ENCODE measurements at regions not wholly inside any gene's neighbourhood (a gene's known extent, or its start where the extent isn't known, plus 50 kb on each side); places are given as distances from the start of the nearest gene placed in this dataset.

DNA sequence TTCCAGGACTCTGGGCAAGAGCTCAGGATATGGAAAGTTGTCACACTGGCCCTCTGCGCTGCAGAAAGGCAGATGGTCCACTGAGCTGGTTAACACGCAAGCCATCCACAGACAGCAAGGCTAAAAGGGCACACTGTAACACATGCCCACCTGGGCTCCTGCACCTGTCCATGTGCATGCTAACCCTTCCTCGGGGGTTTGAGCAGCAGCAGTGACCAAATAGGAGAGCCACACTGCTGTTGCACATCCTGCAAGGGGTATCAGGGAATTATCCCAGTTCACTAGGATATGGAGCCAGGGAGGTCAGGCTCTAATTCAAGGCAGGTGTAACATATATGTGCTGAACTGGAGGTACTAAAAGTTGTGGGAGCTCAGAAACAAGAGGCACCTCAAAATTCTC lies 471.0 kb upstream of the CDH5 start:
- H3K4me1 Mint-ChIP-seq: no peaks in the 10 kb centered on the region
- H3K27ac Mint-ChIP-seq: no peak overlapping the region
- ChIA-PET CTCF (no interaction called here), POLR2A (no interaction called here)
- peaks cover 2% of the 10 kb centered on the region for H3K9me3 Mint-ChIP-seq
- DNase-seq: no peak
- no peaks in the 10 kb centered on the region for H3K36me3 Mint-ChIP-seq (ENCODE audit: low read depth)
- no peak overlapping the region for H3K4me3 Mint-ChIP-seq
- H3K27me3 Mint-ChIP-seq: no peaks in the 10 kb centered on the region

DNA sequence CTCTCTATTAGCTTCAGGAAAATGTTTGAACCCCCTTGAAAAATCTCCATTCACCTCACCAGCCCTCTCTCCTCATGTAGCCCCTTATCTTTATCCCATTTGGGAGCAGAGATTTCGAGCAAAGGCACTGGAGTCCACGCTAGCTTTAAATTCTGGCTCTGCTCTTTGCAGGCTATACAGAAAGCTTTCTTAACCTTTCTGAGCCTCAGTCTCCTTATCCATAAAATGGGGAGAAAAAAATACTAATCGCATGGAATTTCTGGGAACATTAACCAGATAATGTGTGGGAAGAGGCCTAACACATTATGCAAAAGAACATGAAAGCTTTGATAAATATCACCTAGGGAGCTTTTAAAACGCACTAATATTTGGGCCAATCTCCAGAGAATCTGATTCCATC lies 476.3 kb upstream of the CDH5 start:
- H3K4me1 Mint-ChIP-seq: no peaks in the 10 kb centered on the region
- no peaks in the 10 kb centered on the region for H3K36me3 Mint-ChIP-seq (ENCODE audit: low read depth)
- H3K27me3 Mint-ChIP-seq: no peaks in the 10 kb centered on the region
- H3K9me3 Mint-ChIP-seq: no peaks in the 10 kb centered on the region
- CTCF ChIA-PET: no interaction called here
- DNase-seq: no peak
- no peak overlapping the region for H3K4me3 Mint-ChIP-seq
- no peak overlapping the region for H3K27ac Mint-ChIP-seq
- POLR2A ChIA-PET: no interaction called here

DNA sequence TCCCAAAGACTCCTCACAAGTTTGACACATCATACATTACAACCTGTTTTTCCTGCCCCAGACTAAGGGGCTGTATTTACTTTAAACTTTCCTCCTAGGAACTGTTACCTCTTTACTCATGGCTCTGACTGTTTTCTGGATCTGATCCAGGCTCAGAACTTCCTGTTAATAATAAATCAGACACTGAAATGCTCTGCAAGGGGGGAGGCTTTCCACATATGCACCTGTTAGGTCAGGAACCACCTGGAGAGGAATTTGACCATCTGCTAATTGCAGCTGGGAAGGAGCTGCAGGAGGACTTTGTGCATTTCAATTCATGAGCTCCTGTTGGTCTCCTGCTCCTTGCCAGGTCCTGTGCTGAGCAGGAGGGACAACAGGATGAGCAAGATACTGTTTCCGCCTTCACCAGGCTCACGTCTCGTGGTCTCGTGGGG lies 476.9 kb upstream of the CDH5 start:
- ChIA-PET POLR2A (no interaction called here), CTCF (no interaction called here)
- H3K4me1 Mint-ChIP-seq: no peaks in the 10 kb centered on the region
- DNase-seq: no peak
- H3K36me3 Mint-ChIP-seq (ENCODE audit: low read depth): no peaks in the 10 kb centered on the region
- no peak overlapping the region for H3K27ac Mint-ChIP-seq
- no peaks in the 10 kb centered on the region for H3K9me3 Mint-ChIP-seq
- no peak overlapping the region for H3K4me3 Mint-ChIP-seq
- no peaks in the 10 kb centered on the region for H3K27me3 Mint-ChIP-seq

DNA sequence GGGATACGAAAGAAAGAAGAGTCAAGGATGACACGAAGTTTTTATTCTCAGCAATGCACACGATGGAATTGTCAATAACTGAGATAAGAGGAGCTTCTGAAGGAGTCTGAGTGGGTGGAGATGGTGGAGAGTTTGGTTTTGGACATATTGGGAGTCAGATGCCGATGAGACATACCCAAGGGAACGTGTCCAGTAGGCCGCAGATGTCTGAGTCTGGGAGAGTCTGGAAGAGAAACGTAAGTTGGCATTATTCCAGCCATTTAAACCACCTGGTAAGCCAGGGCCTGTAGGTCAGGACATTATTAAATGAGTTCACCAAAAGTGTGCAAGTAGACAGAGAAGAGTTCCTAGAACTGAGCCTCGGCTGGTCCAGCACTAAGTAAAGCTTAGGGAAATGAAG lies 478.3 kb upstream of the CDH5 start:
- Mint-ChIP-seq H3K4me3 (no peak overlapping the region), H3K9me3 (no peaks in the 10 kb centered on the region), H3K27ac (no peak overlapping the region), H3K27me3 (no peaks in the 10 kb centered on the region), H3K36me3 (ENCODE audit: low read depth) (no peaks in the 10 kb centered on the region), H3K4me1 (no peaks in the 10 kb centered on the region)
- no peak for DNase-seq
- ChIA-PET POLR2A (no interaction called here), CTCF (no interaction called here)

DNA sequence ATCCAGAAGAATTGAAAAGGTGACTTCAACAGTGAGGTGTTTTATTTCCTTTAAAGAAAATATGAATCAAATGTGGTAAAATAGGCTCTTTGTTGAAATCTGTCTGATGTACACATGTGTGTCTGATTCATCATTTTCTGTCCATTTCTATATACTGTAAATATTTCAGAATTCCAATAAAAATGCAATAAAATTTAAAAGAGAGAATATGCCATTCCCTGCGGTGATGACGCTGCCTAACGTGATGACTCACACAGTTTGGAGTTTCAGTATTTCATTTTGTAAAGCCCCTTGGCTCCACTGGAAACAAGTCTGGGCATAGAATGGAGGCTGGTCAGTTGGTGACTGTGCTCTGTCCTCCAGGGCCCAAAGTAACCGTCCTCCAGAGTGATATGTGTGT lies 482.5 kb upstream of the CDH5 start:
- no peak overlapping the region for H3K4me3 Mint-ChIP-seq
- H3K4me1 Mint-ChIP-seq: no peaks in the 10 kb centered on the region
- no peaks in the 10 kb centered on the region for H3K9me3 Mint-ChIP-seq
- H3K27ac Mint-ChIP-seq: no peak overlapping the region
- DNase-seq: no peak
- POLR2A ChIA-PET: no interaction called here
- CTCF ChIA-PET: no interaction called here
- no peaks in the 10 kb centered on the region for H3K27me3 Mint-ChIP-seq
- H3K36me3 Mint-ChIP-seq (ENCODE audit: low read depth): no peaks in the 10 kb centered on the region

DNA sequence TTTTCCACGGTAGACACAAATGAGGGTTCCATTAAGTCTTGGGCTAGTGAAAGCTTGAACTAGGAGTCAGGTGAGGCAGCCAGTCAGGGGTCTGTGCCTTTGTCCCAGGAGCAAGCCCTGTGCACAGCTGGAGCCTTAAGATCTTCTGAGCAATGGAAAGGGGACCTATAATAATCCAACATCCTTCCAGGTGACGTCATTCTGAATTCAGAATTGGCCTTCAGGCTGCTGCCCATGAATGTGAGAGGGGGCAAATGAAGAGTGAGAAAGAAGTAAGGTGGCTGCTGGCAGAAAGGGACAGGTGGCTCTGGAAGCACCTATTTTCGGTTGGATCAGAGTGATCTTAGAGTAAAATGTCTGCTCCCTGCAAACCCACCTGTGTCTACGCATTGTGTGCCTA lies 488.1 kb upstream of the CDH5 start:
- H3K4me3 Mint-ChIP-seq: no peak overlapping the region
- ChIA-PET POLR2A (no interaction called here), CTCF (no interaction called here)
- H3K36me3 Mint-ChIP-seq (ENCODE audit: low read depth): no peaks in the 10 kb centered on the region
- no peaks in the 10 kb centered on the region for H3K4me1 Mint-ChIP-seq
- no peak overlapping the region for H3K27ac Mint-ChIP-seq
- no peaks in the 10 kb centered on the region for H3K27me3 Mint-ChIP-seq
- no peaks in the 10 kb centered on the region for H3K9me3 Mint-ChIP-seq
- no peak for DNase-seq

DNA sequence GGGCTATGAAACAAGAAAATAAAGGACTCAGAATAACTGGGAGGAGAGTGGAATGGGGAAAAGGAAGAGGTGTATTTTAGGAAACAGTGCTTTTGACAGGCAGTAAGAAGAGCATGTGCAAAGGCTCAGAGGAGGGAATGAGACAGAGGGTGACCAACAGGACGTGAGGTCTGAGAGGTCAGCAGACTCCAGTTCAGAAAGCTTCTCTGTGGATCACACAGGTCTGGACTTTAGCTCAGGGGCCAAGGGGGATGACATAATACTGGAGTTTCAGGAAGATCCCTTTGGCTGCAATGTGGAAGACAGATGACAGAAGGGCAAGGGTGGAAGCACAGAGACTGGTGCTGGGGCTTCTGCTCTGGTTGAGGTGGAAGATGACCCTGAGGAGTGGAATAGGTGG lies 489.9 kb upstream of the CDH5 start:
- H3K36me3 Mint-ChIP-seq (ENCODE audit: low read depth): no peaks in the 10 kb centered on the region
- POLR2A ChIA-PET: no interaction called here
- no peaks in the 10 kb centered on the region for H3K4me1 Mint-ChIP-seq
- no peak for DNase-seq
- H3K9me3 Mint-ChIP-seq: no peaks in the 10 kb centered on the region
- H3K27me3 Mint-ChIP-seq: no peaks in the 10 kb centered on the region
- CTCF ChIA-PET: no interaction called here
- no peak overlapping the region for H3K4me3 Mint-ChIP-seq
- H3K27ac Mint-ChIP-seq: no peak overlapping the region

DNA sequence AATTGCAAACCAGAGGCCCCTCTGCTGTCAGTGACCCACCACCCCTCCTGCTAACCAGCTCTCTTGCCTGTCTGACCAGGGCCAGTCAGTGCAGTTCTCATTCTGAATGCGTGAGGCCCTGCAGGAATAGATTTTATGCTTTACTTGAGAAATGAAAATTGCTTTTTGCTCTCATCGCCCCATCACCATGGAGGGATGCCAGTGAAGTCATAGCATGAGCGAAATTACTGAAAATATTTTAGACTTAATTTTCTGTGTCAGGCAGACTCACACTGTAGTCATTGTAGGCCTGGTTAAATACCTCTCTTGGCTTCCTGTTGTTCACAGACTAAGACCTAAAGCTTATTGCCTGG lies 490.5 kb upstream of the CDH5 start:
- POLR2A ChIA-PET: no interaction called here
- no peak overlapping the region for H3K4me3 Mint-ChIP-seq
- no peak for DNase-seq
- CTCF ChIA-PET: no interaction called here
- no peaks in the 10 kb centered on the region for H3K27me3 Mint-ChIP-seq
- H3K36me3 Mint-ChIP-seq (ENCODE audit: low read depth): no peaks in the 10 kb centered on the region
- no peak overlapping the region for H3K27ac Mint-ChIP-seq
- H3K9me3 Mint-ChIP-seq: no peaks in the 10 kb centered on the region
- no peaks in the 10 kb centered on the region for H3K4me1 Mint-ChIP-seq

DNA sequence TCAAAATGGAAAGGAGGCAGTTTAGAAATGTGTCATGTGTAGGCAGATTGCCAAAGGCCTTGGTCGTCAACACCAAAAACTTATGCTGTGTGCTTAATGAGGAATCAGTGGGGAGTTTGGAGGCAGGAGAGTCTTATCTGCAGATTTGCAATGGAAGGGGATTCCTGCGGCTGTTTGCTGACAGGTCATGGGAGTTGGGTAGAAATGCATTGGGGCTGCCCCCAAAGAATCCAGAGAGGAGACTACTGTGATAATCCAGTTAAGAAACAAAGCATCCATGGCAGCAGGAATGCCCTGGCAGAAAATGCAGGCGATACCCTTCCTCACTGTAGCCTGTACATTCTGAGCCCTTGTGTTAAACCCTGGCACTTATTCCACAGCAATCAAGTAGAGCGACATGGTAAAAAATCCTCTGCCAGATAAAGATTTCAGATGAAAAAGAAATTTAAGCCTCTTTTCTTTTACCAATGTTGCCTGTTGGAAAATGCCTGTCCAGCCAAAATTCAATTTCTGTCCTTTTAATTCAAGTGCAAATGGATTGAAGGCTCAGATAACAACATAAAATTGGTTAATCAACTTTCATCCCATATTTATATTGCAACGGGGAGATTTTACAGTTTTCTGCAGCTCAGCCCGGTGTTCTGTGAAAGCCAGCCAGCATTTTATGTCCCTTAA lies 491.0 kb upstream of the CDH5 start:
- H3K27me3 Mint-ChIP-seq: no peaks in the 10 kb centered on the region
- no peak overlapping the region for H3K27ac Mint-ChIP-seq
- H3K4me3 Mint-ChIP-seq: no peak overlapping the region
- H3K9me3 Mint-ChIP-seq: no peaks in the 10 kb centered on the region
- CTCF ChIA-PET: no interaction called here
- POLR2A ChIA-PET: no interaction called here
- no peaks in the 10 kb centered on the region for H3K36me3 Mint-ChIP-seq (ENCODE audit: low read depth)
- no peaks in the 10 kb centered on the region for H3K4me1 Mint-ChIP-seq
- DNase-seq: no peak

DNA sequence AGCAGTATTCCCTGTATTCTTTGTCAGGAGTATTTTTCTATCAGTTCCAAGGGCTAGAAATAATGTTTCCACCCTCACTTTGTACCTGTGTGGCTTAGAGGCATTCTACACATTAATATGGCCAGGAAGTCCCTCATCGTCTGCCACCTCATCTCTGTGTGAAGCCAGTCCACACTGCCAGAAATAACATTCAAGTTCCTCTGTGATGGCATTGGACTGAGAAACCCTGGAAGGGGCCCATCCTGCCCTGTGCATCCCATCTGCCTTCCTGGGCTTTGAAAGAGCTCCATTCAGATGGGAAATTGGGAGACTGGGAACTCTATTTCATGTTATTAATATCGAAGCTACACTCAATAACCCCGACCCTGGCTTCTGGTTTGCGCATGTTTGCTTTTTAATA lies 497.2 kb upstream of the CDH5 start:
- H3K9me3 Mint-ChIP-seq: peaks cover 2% of the 10 kb centered on the region
- H3K36me3 Mint-ChIP-seq (ENCODE audit: low read depth): no peaks in the 10 kb centered on the region
- ChIA-PET POLR2A (no interaction called here), CTCF (no interaction called here)
- no peaks in the 10 kb centered on the region for H3K4me1 Mint-ChIP-seq
- no peak overlapping the region for H3K27ac Mint-ChIP-seq
- no peak overlapping the region for H3K4me3 Mint-ChIP-seq
- H3K27me3 Mint-ChIP-seq: no peaks in the 10 kb centered on the region
- DNase-seq: no peak

DNA sequence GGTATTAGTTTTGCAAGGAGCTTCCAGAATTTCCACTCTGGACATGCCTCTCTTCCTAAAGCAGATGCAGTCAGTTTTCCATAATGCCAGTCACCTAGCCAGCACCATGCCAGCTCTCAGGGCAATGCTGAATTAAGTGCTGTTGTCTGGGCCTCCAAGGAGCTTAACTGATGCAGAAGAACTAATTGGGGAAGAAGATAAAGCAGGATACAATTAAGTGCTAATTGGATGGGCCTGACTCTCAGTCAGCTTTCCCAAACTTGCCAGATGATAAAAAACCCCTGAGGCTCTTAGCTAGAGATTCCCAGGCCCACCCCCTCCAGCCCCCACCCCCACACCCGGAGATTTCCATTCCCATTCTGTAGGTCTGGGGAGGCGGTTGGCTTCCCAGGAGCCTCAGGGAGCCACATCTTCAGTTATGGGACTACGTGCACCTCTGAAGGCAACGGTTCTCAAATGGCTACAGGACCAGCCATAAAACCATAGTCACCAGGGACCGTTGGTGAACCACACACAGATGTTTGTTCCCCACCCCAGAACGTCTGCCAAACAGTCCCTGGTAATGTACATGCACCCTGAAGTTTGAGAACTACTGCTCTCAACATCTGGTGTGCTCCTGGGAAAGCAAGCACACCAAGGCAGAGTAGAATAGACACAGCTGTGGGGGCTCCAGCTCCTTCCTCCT lies 499.1 kb upstream of the CDH5 start:
- no peak overlapping the region for H3K27ac Mint-ChIP-seq
- no peaks in the 10 kb centered on the region for H3K4me1 Mint-ChIP-seq
- H3K9me3 Mint-ChIP-seq: peaks cover 6% of the 10 kb centered on the region
- ChIA-PET CTCF (no interaction called here), POLR2A (no interaction called here)
- H3K4me3 Mint-ChIP-seq: no peak overlapping the region
- no peak for DNase-seq
- H3K27me3 Mint-ChIP-seq: no peaks in the 10 kb centered on the region
- H3K36me3 Mint-ChIP-seq (ENCODE audit: low read depth): no peaks in the 10 kb centered on the region

DNA sequence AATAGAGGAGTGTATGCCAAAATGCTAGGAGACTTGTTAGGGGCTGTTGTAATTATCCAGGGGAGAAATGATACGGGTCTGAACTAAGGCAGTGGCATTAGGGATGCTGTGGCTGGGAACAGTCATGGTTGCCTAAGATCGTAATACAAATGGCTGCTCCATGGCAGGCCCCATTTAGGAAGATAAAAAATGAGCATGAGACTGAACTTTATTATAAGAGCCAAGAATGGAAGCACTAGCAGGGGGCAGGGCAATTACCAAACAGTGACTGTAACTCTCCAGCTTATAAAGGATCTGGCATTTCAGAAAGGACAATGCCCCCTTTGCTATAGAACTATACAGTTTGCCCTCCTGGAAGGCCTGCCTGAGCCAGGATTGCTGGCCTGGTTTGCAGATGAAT lies 503.3 kb upstream of the CDH5 start:
- peaks cover 6% of the 10 kb centered on the region for H3K9me3 Mint-ChIP-seq
- POLR2A ChIA-PET: no interaction called here
- no peak for DNase-seq
- no peaks in the 10 kb centered on the region for H3K4me1 Mint-ChIP-seq
- no peak overlapping the region for H3K27ac Mint-ChIP-seq
- CTCF ChIA-PET: no interaction called here
- H3K4me3 Mint-ChIP-seq: no peak overlapping the region
- H3K36me3 Mint-ChIP-seq (ENCODE audit: low read depth): no peaks in the 10 kb centered on the region
- no peaks in the 10 kb centered on the region for H3K27me3 Mint-ChIP-seq

DNA sequence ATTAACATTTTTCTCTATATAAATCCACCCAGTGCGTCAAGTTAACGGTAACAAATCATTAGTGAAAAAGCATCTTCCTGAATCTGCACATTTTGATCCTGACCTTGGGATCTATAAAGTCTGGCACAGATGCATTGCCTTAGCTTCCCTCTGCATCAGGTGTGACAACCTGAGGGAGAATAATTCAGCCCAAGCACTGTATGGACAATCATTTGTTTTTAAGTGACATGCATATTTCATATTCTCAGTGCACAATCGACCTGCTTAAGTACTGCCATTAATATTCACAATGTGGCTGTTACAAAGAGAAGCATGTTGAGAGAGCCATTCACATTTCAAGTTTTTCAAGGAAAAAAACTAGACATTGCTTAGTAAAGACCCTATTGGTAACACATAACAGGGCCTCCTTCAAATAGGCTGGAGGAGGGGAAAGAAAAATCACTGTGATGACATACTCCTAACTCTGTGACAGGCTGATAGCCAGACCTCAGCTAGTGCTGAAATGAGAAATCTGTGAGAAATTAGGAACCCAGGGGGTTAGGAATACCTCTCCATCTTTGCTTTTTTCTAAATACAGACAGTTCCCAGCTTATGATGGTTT lies 505.3 kb upstream of the CDH5 start:
- ChIA-PET POLR2A (no interaction called here), CTCF (no interaction called here)
- no peaks in the 10 kb centered on the region for H3K27me3 Mint-ChIP-seq
- H3K36me3 Mint-ChIP-seq (ENCODE audit: low read depth): no peaks in the 10 kb centered on the region
- DNase-seq: no peak
- no peak overlapping the region for H3K4me3 Mint-ChIP-seq
- peaks cover 6% of the 10 kb centered on the region for H3K9me3 Mint-ChIP-seq
- no peaks in the 10 kb centered on the region for H3K4me1 Mint-ChIP-seq
- H3K27ac Mint-ChIP-seq: no peak overlapping the region

Measured in activated CD4-positive, alpha-beta memory T cell treated with anti-CD3 and anti-CD28 coated beads, Interleukin-2, amount 10 ng/mL, durations not matched to agents 7 days and 5 days (primary cell).